ENCODE measurements at regions not wholly inside any gene's neighbourhood (a gene's known extent, or its start where the extent isn't known, plus 50 kb on each side); places are given as distances from the start of the nearest gene placed in this dataset.

GRCh38 chr10:3452173-3452626 lies 279.6 kb upstream of the PITRM1 start:
- TF ChIP-seq CTCF (IDR thresholded peaks at IDR 0.05) (no peak), POLR2A (IDR thresholded peaks at IDR 0.05) (no peak), POLR2AphosphoS5 (IDR thresholded peaks at IDR 0.05) (peak in 1 of 3 donors; percentile 51)

Measured in suprapubic skin (tissue), 4 donors.